ENCODE measurements at regions not wholly inside any gene's neighbourhood (a gene's known extent, or its start where the extent isn't known, plus 50 kb on each side); places are given as distances from the start of the nearest gene placed in this dataset.

DNA sequence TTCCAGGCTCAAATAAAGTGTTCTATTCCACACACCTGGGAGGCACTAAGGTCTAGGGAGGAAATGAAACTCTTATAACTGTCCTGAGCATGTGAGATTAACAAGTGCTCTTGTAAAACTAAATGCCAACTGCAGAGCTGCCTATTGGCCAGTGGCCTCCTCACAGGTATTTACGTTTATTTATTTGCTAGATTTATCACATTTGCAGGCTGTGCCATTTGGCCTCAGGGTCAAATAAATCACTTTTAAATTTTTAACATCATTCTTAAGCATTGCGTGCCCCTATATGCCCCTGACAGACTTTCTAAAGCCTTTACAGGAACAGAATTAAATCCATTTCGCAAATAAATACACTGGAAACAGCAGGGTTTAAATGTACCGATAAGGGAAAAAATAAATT lies 381.8 kb upstream of the NFE2L3 start:
- Mint-ChIP-seq H3K27me3 (no peaks in the 10 kb centered on the region), H3K9me3 (no peaks in the 10 kb centered on the region), H3K4me1 (no peaks in the 10 kb centered on the region), H3K27ac (no peak overlapping the region), H3K4me3 (no peak overlapping the region)
- DNase-seq (no peak), ATAC-seq (no peak)

DNA sequence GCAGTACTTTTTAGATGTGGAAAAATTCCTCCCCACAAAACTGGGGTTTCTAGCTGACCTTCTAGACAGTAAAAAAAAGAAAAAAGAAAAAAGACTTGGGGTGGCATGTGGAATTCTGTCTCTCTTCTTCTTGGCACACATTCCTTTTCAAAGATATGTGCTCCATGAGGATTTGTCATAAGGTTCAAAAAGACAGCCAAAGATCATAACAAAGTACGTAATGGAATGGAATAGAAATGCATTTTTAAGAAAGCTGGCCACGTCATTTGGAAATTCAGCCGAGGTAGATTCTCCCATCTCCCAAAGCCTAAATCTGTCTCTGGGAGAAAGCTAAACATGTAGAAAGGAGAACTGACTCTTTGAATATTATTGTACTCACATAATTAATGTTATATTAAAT lies 381.3 kb upstream of the NFE2L3 start:
- no peak for DNase-seq
- no peaks in the 10 kb centered on the region for H3K4me1 Mint-ChIP-seq
- no peaks in the 10 kb centered on the region for H3K9me3 Mint-ChIP-seq
- no peak for ATAC-seq
- no peak overlapping the region for H3K4me3 Mint-ChIP-seq
- no peak overlapping the region for H3K27ac Mint-ChIP-seq
- no peaks in the 10 kb centered on the region for H3K27me3 Mint-ChIP-seq

- Mint-ChIP-seq H3K9me3 (no peaks in the 10 kb centered on the region), H3K4me3 (no peak overlapping the region), H3K27me3 (no peaks in the 10 kb centered on the region), H3K4me1 (no peaks in the 10 kb centered on the region), H3K27ac (no peak overlapping the region)
- ATAC-seq (no peak), DNase-seq (no peak)
Measured at GRCh38 chr7:25771491-25771890, 380.5 kb upstream of the NFE2L3 start.

GRCh38 chr7:25772802-25773201 lies 379.2 kb upstream of the NFE2L3 start:
- DNase-seq (no peak), ATAC-seq (no peak)
- Mint-ChIP-seq H3K27me3 (no peaks in the 10 kb centered on the region), H3K4me3 (no peak overlapping the region), H3K9me3 (no peaks in the 10 kb centered on the region), H3K4me1 (no peaks in the 10 kb centered on the region), H3K27ac (no peak overlapping the region)

DNA sequence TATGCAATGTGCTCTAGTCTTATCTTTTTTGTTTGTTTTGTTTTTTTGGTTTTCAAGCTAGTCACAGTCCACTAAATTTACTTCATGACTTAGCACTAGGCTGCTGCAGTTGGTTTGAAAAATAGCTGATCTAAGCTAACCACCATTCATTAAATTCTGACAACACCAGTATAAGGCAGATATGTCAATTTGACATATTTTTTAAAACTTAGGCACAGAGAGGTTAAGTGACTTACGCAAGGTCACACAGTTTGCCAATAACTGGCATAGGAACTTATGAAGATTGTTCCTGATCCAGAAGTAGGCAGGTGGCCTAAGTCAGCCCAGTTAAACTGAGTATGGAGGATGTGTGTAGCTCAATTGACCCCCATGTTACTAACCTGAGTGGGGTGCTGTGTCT lies 377.3 kb upstream of the NFE2L3 start:
- Mint-ChIP-seq H3K27me3 (no peaks in the 10 kb centered on the region), H3K27ac (no peak overlapping the region), H3K4me3 (no peak overlapping the region), H3K9me3 (no peaks in the 10 kb centered on the region), H3K4me1 (no peaks in the 10 kb centered on the region)
- no peak for DNase-seq
- no peak for ATAC-seq

DNA sequence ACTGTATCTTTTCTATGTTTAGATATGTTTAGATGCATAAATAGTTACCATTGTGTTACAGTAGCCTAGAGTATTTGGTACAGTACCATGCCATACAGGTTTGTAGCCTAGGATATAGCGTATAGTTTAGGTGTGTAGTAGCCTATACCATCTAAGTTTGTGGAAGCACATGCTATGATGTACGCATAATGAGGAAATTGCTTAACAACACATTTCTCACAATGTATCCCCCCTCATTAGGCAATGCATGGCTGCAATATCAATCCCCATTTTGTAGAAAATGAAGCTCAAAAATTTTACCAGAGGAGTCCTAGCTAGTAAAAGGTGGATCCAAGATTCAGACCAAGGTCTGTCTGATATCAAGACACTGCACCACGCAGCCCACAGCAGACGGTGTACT lies 376.4 kb upstream of the NFE2L3 start:
- H3K4me3 Mint-ChIP-seq = no peak overlapping the region
- H3K27ac Mint-ChIP-seq = no peak overlapping the region
- H3K9me3 Mint-ChIP-seq = no peaks in the 10 kb centered on the region
- H3K27me3 Mint-ChIP-seq = no peaks in the 10 kb centered on the region
- ATAC-seq = no peak
- H3K4me1 Mint-ChIP-seq = no peaks in the 10 kb centered on the region
- DNase-seq = no peak

GRCh38 chr7:25775999-25776743 lies 375.8 kb upstream of the NFE2L3 start:
- H3K9me3 Mint-ChIP-seq = no peaks in the 10 kb centered on the region
- DNase-seq = no peak
- no peak for ATAC-seq
- no peak overlapping the region for H3K27ac Mint-ChIP-seq
- H3K4me1 Mint-ChIP-seq = no peaks in the 10 kb centered on the region
- no peaks in the 10 kb centered on the region for H3K27me3 Mint-ChIP-seq
- no peak overlapping the region for H3K4me3 Mint-ChIP-seq

DNA sequence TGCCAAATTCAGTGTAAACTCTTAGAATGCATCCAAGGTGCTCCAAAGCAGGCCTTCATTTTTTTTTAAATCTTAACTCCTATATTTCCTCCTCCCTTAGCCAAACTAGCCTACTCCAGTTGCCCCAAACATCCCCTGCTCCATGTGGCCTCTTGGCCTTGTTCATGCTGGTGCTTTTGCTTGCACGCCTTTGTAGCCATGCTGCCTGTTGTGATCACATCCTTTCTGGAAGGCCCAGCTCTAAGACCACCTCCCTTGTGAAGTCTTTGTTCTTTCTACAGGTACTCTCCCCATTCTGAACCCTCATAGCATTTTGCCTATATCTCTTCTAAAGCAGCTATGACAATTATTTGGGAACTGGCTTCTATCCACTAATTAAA lies 375.3 kb upstream of the NFE2L3 start:
- H3K27me3 Mint-ChIP-seq = no peaks in the 10 kb centered on the region
- no peak overlapping the region for H3K4me3 Mint-ChIP-seq
- H3K9me3 Mint-ChIP-seq = no peaks in the 10 kb centered on the region
- H3K27ac Mint-ChIP-seq = no peak overlapping the region
- ATAC-seq (no peak), DNase-seq (no peak)
- no peaks in the 10 kb centered on the region for H3K4me1 Mint-ChIP-seq

DNA sequence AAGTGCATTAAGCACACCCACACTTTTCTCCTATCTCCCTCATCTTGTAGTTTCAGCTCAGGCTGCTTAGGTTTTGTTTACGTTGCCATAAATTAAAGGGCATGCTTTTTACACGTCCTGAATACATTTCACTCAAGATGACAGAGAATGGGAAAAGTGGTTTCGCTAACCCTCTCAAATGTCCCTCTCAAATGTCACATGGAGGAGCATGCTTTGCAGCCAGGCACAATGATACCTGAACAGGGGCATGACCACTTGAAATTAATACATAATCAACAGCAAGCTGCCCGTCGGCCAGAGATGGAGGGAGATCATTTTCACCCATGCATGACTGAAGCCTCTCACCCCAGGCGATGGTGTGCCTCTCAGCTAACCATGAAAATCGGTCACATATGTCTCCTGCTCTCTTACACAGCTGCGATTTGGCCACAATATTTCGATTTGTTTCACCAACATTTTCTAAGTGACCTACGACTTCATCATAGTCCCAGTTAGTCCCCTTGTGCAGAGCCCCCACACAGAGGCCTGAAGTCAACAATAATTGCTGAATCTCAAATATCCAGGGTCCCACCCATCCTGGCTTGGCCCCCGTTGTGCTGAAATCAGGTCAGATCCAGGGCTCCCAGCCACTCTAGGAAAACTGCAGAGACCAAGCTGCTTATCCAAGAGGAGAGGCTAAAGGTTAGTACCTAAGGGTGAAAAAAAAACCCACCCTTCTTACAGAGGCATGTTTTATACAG lies 373.9 kb upstream of the NFE2L3 start:
- H3K27ac Mint-ChIP-seq = no peak overlapping the region
- no peak for DNase-seq
- no peaks in the 10 kb centered on the region for H3K4me1 Mint-ChIP-seq
- H3K4me3 Mint-ChIP-seq = no peak overlapping the region
- ATAC-seq = no peak
- H3K9me3 Mint-ChIP-seq = no peaks in the 10 kb centered on the region
- no peaks in the 10 kb centered on the region for H3K27me3 Mint-ChIP-seq

GRCh38 chr7:25779002-25779546 lies 372.9 kb upstream of the NFE2L3 start:
- no peak for ATAC-seq
- Mint-ChIP-seq H3K27ac (no peak overlapping the region), H3K9me3 (no peaks in the 10 kb centered on the region), H3K4me3 (no peak overlapping the region), H3K4me1 (no peaks in the 10 kb centered on the region), H3K27me3 (no peaks in the 10 kb centered on the region)
- DNase-seq = no peak

DNA sequence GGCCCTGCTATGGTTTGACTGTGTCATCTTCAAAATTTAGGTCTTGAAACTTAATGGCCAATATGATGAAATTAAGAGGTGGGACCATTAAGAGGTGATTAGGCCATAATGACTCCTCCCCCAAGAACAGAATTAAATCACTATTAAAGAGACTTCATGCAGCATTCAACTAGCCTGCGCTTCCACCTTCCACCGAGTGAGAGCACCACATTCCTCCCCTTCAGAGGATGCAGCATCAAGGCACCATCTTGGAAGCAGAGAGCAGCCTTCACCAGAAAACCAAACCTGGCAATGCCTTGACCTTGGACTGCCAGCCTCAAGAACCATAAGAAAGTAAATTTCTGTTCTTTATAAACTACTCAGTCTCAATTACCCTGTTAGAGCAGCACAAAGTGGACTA lies 371.1 kb upstream of the NFE2L3 start:
- Mint-ChIP-seq H3K27ac (no peak overlapping the region), H3K9me3 (peaks cover 0 to 5% of the 10 kb centered on the region in 2 donors), H3K4me3 (no peak overlapping the region), H3K27me3 (no peaks in the 10 kb centered on the region), H3K4me1 (no peaks in the 10 kb centered on the region)
- no peak for DNase-seq
- no peak for ATAC-seq

DNA sequence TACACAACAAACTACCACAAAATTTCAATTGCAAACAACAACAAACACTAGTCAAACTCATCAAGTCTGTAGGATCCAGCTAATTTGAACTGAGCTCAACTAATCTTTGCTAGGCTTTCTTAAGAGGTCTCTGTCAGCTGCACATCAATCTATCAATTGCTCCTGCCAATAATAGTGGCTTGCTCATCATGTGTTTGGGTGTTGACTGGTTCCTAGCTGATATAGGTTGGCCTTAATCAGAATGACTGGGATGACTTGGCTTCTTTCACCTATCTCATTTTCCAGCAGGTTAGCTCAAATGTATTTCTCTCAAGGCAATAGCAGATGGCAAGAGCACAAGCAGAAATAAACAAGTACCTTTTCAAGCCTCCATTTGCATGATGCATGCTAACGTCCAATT lies 370.3 kb upstream of the NFE2L3 start:
- DNase-seq (no peak), ATAC-seq (no peak)
- Mint-ChIP-seq H3K9me3 (peaks cover 0 to 5% of the 10 kb centered on the region in 2 donors), H3K4me1 (no peaks in the 10 kb centered on the region), H3K27me3 (peaks cover 3% of the 10 kb centered on the region), H3K27ac (no peak overlapping the region), H3K4me3 (no peak overlapping the region)

GRCh38 chr7:25786936-25787335 lies 365.1 kb upstream of the NFE2L3 start:
- H3K4me1 Mint-ChIP-seq = no peaks in the 10 kb centered on the region
- peaks cover 7% of the 10 kb centered on the region for H3K27me3 Mint-ChIP-seq
- ATAC-seq (no peak), DNase-seq (no peak)
- peaks cover 0 to 5% of the 10 kb centered on the region in 2 donors for H3K9me3 Mint-ChIP-seq
- no peak overlapping the region for H3K27ac Mint-ChIP-seq
- no peak overlapping the region for H3K4me3 Mint-ChIP-seq

GRCh38 chr7:25787336-25787735 lies 364.7 kb upstream of the NFE2L3 start:
- Mint-ChIP-seq H3K9me3 (peaks cover 0 to 5% of the 10 kb centered on the region in 2 donors), H3K4me1 (no peaks in the 10 kb centered on the region), H3K27ac (no peak overlapping the region), H3K4me3 (no peak overlapping the region), H3K27me3 (peaks cover 7% of the 10 kb centered on the region)
- no peak for DNase-seq
- no peak for ATAC-seq

DNA sequence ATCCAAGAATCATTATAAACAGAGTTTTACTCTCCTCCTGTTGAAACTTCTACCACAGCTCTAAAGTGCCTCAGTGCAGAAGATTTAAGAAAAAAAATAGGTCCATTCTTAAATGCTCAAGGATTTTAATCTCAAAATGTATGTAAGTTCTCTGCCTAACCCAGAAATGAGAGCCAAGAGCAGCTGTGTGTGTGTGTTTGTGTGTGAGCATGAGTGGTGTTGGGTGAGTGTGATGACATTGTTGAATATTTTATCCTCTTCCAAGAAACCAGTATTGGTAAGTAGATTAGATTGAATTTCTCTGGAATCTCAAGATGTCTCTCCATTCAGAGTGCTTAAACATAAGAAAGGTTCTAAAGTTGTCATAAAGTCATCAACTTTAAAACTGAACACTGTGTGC lies 363.6 kb upstream of the NFE2L3 start:
- no peak overlapping the region for H3K4me3 Mint-ChIP-seq
- no peak for ATAC-seq
- no peak overlapping the region for H3K27ac Mint-ChIP-seq
- no peak for DNase-seq
- no peaks in the 10 kb centered on the region for H3K4me1 Mint-ChIP-seq
- peaks cover 7% of the 10 kb centered on the region for H3K27me3 Mint-ChIP-seq
- peaks cover 0 to 5% of the 10 kb centered on the region in 2 donors for H3K9me3 Mint-ChIP-seq

GRCh38 chr7:25788961-25789620 lies 362.9 kb upstream of the NFE2L3 start:
- ATAC-seq = no peak
- no peak overlapping the region for H3K27ac Mint-ChIP-seq
- H3K9me3 Mint-ChIP-seq = peaks cover 0 to 5% of the 10 kb centered on the region in 2 donors
- peaks cover 7% of the 10 kb centered on the region for H3K27me3 Mint-ChIP-seq
- no peaks in the 10 kb centered on the region for H3K4me1 Mint-ChIP-seq
- no peak overlapping the region for H3K4me3 Mint-ChIP-seq
- no peak for DNase-seq
